D721Med (cell line): ENCODE measurements at regions not wholly inside any gene's neighbourhood (a gene's known extent, or its start where the extent isn't known, plus 50 kb on each side); places are given as distances from the start of the nearest gene placed in this dataset.

Experiments
- DNase-seq: peaks from one replicate; pipeline ENCODE4 v3.0.0; 2011; ENCODE audit warnings: low spot score; ENCODE audit not compliant: insufficient read length
- FAIRE-seq: peaks from 2 replicates; lab custom pipeline; 2011; peaks lifted over from hg19 to GRCh38; lab: Jason Lieb, UNC
- TF ChIP-seq, protein P1 (sequence below): IDR thresholded peaks from 2 replicates; pipeline ENCODE4 v1.5.1; 2012; ENCODE audit warnings: mild to moderate bottlenecking, control low read depth; ENCODE audit not compliant: insufficient read depth; ENCODE audit errors: missing control alignments

DNA sequence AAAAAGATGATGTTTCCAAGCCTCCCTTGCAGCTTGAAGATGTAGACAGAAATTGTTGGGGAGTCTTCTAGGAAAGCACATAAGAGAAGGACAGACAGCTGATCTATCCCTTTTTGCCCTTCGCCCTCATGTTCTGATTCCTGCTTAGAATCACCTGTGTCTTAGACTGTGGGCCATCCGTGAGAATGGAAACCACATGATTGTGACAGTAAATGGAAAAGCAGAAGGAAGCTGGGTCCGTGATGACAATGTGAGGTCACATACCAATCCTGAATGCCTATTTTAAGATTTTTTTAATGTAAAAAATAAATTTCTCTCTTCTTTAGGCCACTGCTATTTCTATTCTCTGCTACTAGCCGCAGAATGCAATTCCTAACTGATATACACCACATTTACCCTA, 67.7 kb upstream of the C1orf87 start:
- TF ChIP-seq, protein P1, sequence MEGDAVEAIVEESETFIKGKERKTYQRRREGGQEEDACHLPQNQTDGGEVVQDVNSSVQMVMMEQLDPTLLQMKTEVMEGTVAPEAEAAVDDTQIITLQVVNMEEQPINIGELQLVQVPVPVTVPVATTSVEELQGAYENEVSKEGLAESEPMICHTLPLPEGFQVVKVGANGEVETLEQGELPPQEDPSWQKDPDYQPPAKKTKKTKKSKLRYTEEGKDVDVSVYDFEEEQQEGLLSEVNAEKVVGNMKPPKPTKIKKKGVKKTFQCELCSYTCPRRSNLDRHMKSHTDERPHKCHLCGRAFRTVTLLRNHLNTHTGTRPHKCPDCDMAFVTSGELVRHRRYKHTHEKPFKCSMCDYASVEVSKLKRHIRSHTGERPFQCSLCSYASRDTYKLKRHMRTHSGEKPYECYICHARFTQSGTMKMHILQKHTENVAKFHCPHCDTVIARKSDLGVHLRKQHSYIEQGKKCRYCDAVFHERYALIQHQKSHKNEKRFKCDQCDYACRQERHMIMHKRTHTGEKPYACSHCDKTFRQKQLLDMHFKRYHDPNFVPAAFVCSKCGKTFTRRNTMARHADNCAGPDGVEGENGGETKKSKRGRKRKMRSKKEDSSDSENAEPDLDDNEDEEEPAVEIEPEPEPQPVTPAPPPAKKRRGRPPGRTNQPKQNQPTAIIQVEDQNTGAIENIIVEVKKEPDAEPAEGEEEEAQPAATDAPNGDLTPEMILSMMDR = no peak
- no peak for DNase-seq
- FAIRE-seq = no peak

DNA sequence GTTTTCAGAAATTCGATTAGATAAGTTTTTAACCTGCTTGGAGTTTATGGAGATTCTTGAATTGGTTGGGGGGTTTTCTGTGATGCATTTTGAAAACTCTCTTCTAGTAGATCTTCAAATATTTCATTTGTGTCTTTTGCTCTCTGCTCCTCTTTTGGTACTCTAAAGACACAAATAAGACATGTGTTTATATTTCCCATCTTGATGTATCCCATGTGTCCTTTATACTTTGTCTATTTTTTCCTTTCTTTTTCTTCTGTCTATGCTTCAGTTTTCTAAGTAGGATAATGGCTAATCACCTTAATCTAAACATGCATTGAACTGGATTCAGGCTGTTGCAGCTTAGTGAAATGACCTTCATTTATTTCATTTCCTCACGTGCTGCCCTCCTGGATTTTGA, 63.8 kb upstream of the C1orf87 start:
- TF ChIP-seq, protein P1 = no peak
- DNase-seq (no peak), FAIRE-seq (peak; percentile 79)

DNA sequence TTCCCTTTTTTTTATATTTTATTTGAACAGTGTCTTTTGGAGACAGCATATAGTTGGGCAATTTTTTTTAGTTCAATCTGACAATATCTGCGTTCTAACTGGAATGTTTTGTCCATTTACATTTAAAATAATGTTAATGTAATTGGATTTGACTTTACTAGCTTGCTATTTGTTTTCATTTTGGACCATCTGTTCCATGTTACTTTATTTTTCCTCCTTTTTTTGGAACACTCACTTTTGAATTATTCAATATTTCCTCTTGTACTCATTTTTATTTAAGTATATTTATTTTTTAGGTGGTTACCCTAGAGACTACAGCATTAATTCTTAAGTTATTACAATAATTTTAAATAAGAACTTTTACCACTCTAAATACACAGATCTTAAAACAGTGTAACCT, 62.8 kb upstream of the C1orf87 start:
- TF ChIP-seq, protein P1 = no peak
- no peak for FAIRE-seq
- no peak for DNase-seq

DNA sequence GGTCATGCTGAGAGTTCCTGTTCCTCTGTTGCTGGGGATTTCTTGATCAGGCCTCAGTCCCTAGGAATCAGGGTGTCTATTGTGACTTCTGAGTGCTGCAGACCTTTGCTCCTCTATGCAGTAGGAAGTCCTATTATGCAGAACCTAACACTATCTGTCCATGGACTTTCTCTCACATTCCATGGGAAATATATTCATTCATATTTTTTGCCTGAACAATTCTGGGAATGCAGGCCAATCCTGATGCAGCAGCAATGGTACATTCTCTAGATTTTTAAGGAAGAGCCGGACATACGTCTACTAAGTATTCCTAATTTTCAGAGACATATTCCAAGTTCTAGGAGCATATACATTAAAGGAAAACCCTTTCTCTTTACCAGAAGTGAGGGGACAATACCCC, 61.1 kb upstream of the C1orf87 start:
- FAIRE-seq (no peak), DNase-seq (no peak)
- TF ChIP-seq, protein P1 = no peak

DNA sequence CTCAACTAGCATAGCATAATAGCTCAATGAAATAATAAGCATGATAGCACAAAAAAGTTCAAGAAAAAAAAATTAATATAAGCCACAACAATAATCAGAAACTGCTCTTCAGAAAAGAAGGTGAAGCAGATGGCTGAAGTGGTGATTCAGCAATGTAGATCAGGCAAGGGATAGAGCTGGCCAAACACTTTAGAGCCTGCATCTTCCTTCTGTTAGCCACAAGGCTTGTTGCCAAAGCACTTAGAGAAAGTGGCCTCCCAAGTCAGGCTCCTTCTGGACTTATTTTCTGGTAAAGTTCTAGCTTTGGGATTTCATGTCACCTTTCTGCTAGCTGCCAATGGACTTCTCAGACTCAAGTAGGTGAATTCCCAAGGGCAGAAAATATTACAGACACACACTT, 60.3 kb upstream of the C1orf87 start:
- TF ChIP-seq, protein P1 = no peak
- FAIRE-seq = no peak

DNA sequence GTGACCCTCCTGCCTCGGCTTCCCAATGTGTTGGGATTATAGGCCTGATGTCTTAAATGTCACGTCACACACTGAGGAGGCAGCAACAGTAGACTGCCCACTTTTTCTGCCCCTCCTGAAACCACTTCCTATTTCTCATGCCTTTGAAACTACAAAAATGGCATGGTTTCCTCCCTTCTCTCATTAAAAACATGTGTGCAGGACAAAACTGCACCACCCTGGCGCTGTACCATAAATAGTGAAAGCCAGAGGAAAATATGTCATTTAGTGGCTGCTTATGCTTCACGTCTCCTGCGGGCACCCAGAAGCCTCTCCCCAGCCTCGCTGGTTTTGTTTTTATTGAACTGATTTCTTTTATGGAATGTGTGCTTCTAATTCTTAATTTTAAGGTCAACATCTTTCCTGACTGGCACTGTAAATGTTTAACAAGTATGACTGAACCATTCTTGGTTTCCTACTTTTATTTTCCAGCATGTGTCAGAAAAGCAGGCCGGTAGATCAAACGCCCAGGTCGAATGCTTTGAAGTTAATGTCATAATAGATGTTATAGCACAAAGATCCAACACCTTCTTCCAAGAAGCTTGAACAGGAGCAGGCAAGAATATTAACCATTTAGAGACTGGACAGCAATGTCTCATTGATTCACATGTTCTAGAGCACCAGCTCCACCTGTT, 59.6 kb upstream of the C1orf87 start:
- no peak for DNase-seq
- FAIRE-seq = no peak
- TF ChIP-seq, protein P1 = no peak

More for the DNA sequence above, 60.3 kb upstream of the C1orf87 start:
- no peak for DNase-seq

DNA sequence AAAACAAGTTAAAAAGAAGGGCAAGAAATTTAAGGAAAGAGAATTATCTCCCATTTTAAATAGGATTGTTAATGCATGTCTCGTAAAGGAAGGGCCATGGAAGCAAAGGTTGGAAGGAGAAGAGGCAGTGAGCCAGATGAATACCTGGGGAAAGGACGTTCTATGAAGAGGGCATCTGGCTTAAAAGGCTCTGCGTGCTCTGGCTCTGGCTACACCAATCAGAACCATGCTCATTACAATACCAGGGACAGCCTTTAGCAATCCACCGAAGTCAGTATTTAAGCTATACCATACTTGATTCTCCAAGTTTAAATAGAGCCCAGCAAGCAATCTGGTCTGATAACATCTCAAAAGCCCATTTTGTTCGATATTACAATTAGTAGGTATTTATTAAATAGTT, 58.5 kb upstream of the C1orf87 start:
- TF ChIP-seq, protein P1 = no peak
- FAIRE-seq = no peak
- DNase-seq = no peak
